Stimulated activated CD4-positive, alpha-beta T cell treated with anti-CD3 and anti-CD28 coated beads, TNF-alpha, amount 100 ng/mL, for 24 hours (primary cell): ENCODE measurements at regions not wholly inside any gene's neighbourhood (a gene's known extent, or its start where the extent isn't known, plus 50 kb on each side); places are given as distances from the start of the nearest gene placed in this dataset.
A peak's percentile ranks its signal among the peaks of the same experiment; 100 is the strongest.
"Not testable (repeated sequence)": the region's sequence is repeated elsewhere in the genome, so short reads cannot be mapped to it uniquely, and the experiment has no call there.

ENCODE experiments used
- DNase-seq, 3 experiments: peaks; one replicate each; pipeline ENCODE4 v3.0.0-alpha.2; 2020; ENCODE audit warnings: low read depth in 3 of 3

DNA sequence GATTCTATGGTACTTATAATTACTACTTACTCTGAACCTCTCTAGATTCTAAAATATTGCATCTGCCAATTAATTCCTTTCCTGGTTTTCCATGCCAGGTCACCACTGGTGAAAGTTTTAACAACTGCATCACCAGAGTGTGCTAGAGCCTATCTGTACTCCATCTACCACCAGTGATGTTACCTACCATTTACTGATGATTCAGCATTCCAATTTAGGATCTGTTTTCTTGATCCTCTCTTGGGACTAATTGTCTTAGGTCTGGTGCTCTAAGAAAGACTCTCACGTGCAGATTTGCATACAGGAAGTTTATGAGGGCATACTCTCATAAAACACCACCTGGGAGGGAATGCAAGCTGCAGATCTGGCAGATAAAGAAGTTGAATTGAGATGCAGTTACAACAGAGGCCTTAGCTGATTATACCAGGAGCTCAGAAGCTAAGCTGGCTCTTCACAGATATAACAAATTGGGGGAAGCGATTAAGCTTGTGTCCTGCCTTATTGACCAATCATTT, 347.6 kb upstream of the VRK2 start:
- no peak for DNase-seq

DNA sequence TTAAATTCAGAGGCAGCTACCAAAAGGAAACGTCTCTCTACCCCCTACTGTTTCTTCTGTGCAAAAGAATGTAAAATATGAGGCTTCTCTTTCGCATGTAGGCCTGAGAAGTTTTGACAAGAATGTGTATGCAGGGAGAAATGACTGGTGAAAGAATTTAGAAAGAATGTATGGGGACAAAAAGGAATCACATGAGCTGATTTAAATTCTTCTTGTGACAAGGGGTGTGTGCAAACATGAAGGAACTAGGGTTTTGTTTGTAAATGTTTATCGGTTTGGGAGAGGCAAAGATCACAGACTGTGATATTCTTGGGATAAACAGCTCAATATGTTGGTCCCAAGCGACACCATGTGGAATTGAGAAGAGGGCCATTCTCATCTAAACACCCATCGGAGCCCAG, 345.2 kb upstream of the VRK2 start:
- DNase-seq = no peak

DNA sequence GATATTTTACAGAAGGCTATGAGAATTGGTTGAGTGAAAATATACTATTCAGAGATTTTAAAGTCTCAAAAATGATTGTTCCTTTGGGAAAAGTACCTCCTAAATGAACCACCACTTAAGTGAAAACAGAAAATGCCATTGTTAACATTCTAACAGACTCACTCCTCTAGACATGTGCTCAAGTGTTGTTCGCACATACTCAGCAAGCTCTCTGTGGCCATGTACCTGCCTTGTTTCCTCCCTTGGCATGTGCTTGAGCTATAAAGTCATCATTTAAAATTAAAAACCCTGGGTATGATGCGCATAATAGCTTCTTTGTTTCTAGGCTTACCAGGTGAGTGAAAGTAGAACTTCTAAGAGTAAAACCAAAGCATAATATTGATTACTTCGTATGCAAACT, 343.2 kb upstream of the VRK2 start:
- DNase-seq = no peak

DNA sequence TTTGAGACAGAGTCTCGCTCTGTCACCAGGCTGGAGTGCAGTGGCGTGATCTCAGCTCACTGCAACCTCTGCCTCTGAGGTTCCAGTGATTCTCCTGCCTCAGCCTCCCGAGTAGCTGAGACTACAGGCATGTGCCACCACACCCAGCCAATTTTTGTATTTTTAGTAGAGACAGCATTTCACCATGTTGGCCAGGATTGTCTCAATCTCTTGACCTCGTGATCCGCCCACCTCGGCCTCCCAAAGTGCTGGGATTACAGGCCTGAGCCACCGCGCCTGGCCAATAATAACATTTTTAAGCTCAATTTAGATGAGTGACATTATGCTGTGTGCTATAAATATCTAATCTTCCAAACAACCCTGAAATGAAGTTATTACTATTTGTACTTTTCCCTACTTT, 338.8 kb upstream of the VRK2 start:
- not testable (repeated sequence) for DNase-seq

DNA sequence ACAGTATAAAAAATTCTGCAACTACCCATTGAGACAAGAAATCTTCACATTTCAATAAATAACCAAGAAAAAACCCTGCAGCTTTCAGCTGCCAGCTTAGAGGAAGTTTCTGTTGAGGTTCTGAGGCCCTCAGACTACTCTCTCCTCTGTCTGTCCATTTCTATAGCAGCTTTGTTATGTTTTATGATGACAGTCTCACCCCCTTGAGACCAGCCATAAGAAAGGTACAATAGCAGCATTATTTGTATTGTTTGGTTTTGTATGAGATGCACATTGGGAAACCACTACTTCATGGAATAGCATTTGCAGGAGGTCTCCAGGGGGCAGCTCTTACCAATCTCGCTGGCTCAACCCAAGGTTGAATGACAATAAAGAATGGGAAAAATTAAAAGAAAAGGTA, 334.6 kb upstream of the VRK2 start:
- no peak for DNase-seq

DNA sequence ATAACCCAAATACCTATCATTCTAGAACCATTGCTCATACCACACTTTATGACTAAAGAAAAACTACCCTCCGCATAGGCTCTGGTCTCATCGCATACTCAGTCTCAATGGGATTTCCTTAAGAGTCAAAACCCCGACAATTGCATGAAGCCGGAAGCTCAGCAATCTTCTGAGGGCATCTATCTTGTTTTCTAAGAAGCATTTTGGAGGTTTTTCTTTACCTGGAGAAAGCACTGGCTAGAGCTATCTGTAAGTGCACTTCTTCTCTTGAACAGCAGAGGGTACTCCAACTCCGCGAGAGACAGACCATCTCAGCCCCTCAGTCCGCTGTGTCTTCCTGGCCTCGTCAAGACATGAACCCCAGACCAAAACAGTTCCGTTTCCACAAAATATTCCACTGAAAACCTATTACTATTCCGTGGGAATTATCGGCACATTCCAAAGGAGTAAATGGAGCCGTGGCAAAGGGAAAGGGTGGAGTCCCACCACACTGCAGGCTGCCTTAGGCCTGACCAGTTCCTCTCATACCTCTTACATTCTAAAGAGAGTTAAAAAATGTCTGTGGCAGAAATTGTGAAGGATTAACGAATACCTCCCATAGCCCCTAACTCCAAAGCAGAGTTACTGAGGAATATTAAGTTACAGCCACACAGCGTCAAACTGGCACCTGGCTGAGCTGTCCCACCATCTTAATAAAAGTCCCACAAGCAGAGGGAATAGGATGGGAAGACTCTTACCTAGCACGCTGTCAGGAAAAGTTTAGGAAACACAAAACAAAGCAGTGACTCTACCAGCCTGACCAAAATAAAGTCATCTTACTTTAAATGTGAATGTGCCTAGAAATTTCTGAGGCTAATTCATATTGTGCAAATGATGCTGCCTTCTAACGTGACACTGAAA, 325.6 kb upstream of the VRK2 start:
- DNase-seq = peak; percentile 4 to 18 (median 4)

DNA sequence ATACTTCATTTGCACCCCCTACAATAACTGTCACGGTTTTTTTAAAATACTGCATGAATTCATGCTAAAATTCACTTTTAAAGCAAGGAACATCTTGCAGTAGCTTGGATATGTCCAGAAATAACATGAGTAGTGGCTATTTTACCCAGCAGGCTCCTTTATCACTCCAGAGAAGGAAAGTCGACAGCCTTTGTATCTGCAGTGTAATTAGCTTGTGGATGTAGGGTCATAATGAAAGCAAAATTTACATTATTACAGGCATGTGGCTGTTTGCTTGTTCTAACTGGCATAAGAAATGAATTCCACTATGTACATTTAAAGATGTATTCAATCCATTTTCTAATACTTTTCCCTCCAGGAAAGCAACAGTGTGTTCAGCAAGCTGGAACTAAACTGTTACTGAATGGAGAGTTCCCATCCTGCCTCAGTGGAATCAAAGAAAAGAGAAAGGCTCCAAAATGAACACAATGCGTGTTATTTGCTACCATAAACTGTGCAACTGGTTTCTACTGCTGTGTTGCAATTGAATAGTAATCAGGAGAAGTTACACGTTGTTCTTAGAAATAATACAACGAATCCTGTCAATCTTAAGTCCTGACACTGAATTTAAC, 321.2 kb upstream of the VRK2 start:
- no peak for DNase-seq

DNA sequence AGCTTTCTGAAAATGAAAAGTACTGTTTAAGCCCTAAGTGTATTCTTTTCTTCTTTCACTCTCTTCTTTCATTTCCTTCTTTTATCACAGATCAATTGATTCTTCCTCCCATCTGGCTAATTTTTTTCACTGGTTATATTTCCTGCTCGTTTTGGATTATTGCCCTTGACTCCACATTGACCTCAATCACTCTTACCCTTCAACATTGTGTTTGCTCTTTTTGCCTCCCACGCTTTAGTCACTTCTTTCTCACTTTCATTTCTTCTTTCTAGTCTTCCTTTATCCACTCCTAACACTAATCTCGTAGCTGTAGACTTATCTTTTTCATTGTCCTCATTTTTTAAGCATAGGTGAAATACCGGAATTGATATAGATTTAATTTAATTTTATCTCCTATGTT, 320.3 kb upstream of the VRK2 start:
- DNase-seq = no peak

DNA sequence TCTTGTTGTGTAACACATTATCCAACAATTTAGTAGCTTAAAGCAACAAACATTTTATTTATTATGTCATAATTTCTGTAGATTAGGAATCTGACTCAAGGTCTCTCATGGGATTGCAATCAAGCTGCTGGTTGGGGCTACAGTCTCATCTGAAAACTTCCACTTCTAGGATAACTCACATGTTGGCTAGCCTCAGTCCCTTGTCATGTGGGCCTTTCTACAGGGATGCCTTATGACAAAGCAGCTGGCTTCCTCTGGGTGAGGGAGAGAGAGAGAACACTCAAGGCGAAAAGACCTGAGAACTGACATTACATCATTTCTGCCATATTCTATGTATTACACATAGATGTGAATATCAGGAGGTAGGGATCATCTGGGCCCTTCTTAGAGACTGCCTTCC, 317.9 kb upstream of the VRK2 start:
- no peak for DNase-seq

DNA sequence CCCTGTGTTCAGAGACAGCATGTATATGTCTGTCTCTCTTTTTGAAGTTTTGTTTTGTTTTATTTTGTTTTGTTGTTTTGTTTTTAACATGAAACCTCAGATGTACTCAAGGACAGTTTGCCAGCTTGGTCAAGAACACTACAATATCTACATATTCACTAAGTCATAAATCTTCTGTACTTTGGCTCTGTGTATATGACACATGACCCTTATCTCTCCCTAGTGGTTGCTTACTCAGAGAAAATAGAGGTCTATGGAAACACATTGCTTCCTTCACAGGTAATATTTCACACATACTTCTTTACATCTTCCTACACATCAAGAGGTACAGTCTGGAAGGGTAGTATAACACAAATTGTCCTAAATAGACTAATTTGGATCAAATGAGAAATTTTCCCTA, 312.6 kb upstream of the VRK2 start:
- no peak for DNase-seq

DNA sequence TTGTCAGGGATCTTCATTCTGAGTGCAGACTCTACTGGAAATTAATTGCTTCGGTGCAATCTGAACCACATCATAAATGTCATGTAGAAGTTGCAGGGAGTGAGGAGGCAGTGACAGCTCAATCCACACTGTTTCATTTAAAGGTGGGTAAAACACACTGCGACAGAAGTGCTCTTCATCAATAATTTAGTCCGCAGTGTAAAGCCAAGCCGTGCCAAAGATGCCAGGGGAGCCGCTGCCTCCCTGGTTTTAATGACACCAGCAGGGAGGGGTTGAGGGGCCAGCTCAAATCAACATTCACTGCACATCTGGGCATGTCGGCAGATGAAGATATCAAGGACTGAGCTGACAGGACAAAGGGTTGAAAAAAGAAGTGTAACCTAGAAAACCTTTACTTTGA, 305.7 kb upstream of the VRK2 start:
- DNase-seq = no peak

DNA sequence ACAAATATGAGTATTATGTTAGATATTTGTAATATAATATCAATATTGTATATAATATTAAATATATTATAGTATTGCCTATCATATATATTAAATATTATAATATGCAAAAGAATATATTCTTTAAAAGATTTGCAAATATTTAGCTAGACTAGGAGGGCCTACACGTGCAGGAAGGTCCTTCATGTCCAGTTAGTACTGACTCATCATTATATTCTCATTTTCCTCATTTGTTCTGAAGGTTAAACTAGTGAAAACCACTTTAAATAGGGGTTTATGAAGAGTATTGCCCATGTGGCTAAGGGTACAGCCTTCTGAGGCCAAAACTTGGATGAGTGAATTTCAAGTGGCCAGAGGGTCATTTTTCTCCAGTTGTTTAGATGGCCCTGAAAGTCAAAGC, 293.0 kb upstream of the VRK2 start:
- no peak for DNase-seq

DNA sequence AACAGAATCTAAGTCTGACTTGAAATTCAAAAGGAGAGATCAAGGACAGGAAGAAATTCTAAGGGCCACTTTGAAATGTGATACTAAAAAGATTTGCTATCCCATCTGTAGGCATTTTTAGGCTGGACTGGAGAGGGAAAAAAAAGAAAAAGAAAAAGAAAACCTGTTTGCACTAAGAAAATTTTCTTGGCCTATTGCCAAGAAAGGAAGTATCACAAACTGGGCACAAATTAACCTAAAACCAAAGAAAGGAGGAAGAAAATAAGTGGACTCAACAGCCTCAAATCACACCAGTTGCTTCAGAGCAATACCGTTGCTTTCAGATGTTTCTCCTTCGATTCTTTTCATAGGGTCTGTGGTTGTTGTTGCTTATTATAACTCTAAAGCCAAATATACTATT, 287.9 kb upstream of the VRK2 start:
- no peak for DNase-seq

DNA sequence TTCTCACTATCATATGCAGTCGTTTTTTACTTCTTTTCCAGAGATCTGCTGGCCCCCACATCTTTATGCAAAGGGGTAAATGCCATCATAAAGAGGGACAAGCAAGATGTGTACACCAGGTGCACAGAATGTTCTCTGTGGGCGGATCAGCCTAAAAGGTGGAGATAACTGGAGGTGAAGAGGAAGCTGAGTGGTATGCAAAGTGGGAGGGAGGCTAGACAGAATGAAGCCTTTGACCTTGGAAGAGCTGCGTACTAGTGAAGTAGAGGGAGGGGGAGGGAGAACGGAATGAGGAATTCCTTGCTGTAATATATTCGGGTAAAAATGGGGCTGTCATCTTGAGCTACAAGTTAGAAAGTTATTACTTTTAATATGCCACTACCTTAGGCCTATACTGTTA, 287.5 kb upstream of the VRK2 start:
- no peak for DNase-seq

DNA sequence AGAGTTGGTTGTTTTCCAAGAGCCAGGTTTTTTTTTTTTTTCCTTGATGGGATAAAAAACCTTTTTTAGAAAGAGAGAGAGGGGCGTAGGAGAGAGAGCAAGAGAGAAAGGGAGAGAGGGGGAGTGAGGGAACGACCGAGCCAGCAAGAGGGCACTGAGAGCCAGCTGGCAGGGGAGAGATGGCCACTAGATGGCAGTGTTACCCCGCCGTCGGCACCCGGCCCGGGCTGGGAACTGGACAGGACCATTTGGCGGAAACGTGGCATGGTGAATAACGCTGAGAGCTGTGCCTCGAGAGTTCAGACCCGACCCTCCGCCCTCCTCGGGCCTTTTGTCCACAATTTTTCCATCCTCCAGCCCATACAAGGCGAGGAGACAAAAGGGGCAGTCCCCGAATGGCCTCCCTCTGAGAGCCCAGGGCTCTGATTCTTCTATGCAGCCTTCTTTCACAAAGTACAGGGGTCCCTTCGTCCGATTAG, 286.7 kb upstream of the VRK2 start:
- peak; percentile 51 to 77 (median 70) for DNase-seq

DNA sequence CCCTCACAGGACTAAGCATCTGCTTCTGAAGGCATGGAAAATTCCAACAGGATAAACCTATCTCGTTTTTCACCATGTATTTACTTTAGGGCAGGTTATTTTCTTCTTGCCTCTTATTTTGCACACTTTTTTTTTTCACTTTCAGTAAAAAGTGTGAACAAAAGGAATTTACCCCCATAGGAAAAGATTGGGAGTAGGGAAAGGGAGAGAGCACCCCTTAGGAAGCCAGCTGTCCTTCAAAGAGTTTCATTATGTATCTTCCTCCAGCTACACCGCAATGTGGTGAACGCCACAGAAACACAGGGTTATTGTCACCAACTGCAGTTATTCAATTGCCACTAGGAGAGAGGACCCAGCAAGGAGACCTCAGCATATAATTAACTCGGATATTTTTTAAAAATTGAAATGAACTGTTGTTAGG, 286.2 kb upstream of the VRK2 start:
- no peak for DNase-seq

DNA sequence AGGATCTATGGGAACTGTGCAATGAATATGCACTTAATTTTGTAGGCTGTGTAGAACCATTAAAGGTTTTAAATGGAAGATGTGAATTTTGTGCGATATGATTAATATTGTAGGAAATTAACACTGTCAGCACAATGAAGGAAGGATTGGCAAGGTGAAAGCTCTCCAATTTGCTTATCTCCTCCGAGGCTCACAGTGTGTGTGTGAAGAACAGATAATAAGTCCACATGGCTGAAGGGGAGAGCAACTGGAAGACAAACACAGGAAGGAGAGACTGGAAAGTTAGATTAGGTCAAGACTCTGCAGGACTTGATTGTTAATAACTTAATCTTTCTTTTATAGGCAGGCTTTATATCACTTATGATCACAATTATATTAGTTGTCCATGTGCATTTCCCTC, 269.7 kb upstream of the VRK2 start:
- DNase-seq = no peak

DNA sequence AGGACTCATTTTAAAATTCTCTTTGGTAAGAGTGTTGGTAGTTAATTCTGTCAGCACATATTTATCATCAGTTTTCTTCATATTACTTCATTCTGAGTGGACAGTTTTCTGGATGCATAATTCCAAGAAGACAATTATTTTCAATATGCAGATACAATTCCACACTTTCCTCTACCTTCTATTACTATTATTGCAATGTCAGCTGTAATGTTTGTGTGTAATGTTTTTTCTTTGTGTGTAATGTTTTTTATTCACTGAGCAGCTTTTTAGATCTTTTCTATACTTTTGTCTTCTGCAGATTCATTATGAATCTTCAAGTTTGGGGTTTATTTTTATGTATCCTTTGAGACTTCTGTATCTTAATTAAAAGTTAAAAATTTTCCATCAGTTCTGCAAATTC, 264.0 kb upstream of the VRK2 start:
- no peak for DNase-seq

DNA sequence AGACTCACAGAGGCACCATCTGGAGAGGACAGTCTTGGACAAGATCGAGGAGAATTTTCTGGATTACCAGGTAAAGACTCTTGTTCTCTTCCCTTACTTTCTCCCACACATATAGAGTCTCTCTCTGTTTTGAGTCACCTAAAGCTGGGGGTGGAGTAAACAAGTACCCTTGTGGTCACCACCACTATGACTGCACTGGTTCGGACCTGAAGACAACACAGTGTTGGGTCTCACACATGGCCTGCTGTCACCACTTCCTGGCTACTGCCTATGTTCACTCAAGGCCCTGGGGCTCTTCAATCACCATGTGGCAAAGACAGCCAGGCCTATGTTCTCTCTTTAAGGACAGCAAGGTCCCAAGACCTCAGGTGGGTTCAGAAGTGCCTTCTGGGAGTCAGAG, 253.3 kb upstream of the VRK2 start:
- DNase-seq = no peak

DNA sequence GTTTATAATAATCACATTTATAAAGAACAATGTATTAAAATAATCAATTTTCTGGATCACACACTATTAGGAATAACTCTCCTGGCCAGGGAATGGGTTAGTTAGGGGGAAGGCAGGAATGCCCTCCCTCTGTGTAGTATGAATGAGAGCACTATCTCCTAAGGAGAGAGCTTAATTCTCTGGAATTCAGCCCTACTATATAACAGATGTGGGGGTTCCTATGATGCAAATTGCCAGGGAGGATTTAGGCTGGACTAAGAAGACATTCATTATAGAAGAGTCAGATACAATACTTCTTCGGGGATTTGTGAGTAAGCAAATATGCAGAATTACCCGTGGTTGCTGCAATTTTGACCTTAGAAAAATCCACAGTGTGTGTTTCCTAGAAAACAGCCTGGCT, 250.1 kb upstream of the VRK2 start:
- no peak for DNase-seq

DNA sequence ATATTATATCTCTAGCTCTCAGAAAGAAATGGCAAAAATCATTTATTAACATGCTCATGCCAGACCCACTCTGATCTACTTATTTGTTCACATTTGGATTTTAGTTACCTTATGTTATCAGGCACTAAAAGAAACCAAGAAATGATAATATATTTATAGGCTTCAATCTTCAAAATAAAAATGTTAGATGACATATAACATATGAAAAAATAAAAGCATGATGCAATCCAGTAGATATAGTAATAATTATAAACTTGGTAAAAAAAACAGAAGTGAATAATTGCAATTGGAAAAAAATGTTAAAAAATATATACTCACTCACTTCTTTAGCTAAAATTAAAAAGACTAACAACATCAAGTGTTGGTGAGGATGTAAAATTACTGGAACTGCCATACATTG, 248.3 kb upstream of the VRK2 start:
- no peak for DNase-seq

DNA sequence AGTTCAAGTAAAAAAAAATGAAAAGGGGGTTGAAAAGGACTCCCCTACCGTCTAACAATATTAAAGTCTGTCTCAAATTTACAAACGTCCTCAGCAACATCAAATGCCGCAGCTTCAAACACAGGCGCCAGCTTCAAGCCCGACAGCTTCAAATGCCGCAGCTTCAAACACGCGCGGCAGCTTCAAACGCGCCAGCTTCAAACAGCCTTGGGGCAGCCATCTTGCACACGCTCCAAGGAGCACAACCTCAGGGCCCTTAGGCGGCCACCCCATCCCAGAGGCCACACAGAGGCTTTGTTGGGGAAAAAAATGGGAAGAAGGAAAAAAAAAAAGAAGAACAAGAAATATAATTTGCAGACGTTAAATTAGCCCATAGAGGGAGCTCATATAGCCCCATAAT, 244.4 kb upstream of the VRK2 start:
- no peak for DNase-seq

DNA sequence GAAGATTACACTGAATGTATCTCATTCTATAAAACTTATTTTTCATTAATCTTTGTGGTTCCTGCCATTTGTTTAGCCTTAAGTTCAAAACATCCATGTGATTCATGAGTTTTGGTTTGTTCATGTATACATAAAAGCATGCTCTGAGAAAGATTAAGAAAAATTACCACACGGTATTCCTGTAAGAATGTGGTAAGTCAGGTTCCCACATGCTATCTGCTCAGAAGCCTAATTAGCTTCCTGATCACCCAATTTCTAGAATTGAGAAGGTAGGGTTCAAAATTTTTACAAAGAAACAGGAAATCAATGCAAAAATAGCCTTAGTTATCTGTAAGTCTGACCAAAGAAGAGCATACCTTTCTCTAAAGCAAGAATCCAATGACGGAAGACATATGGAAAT, 241.6 kb upstream of the VRK2 start:
- DNase-seq = no peak
